ENCODE measurements at regions not wholly inside any gene's neighbourhood (a gene's known extent, or its start where the extent isn't known, plus 50 kb on each side); places are given as distances from the start of the nearest gene placed in this dataset.

- no peak for TF ChIP-seq CTCF (conservative IDR thresholded peaks at IDR 0.05; ENCODE audit: low read depth, low read length)
- no peak for DNase-seq (ENCODE audit: low read depth)
- no peak overlapping the region for H3K4me3 ChIP-seq (ENCODE audit: low read depth, low read length)
Observed at GRCh38 chr2:167616997-167617396, 630.4 kb downstream of the STK39 start.

DNA sequence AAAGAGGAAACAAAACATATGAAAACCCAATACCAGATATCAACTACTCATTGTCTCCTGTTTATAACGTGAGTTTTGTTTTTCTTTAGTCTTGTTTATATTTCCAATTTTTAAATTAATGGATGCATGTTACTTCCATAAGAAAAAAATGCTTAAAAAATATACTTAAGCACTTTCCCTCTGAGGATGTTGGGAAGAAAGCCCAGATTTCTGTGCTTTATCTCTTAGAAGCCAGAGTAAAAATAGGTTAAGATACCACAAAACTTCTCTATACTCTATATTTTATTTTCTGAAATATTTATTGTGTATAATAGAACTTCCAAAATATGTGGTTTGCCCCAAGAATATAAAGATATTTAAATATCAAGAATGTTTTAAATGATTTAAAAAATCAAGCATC, 633.9 kb downstream of the STK39 start:
- no peak for DNase-seq (ENCODE audit: low read depth)

DNA sequence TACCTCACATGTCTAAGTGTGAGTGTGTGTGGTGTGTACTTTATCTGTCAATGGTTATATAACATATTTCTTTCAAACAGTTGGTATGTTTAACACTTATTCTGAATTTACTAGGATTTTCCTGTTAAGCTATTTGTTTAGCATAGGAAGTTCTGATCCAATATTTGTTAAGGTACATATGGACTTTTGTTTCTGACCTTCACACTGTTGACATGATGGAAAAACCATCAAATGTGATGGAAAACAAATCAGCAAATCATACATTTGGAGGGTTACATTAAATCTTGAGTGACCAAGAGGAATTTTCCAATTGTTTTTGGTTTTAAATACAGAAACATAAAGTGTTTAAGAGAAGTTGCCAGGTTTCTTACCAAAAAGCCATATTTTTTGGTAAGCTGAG, 638.9 kb downstream of the STK39 start:
- no peak for DNase-seq (ENCODE audit: low read depth)
- no peak for TF ChIP-seq CTCF (conservative IDR thresholded peaks at IDR 0.05; ENCODE audit: low read depth, low read length)
- H3K4me3 ChIP-seq (ENCODE audit: low read depth, low read length): no peak overlapping the region

More for the DNA sequence above, 633.9 kb downstream of the STK39 start:
- TF ChIP-seq CTCF (conservative IDR thresholded peaks at IDR 0.05; ENCODE audit: low read depth, low read length): no peak
- no peak overlapping the region for H3K4me3 ChIP-seq (ENCODE audit: low read depth, low read length)

- no peak for DNase-seq (ENCODE audit: low read depth)
- H3K4me3 ChIP-seq (ENCODE audit: low read depth, low read length): no peak overlapping the region
- TF ChIP-seq CTCF (conservative IDR thresholded peaks at IDR 0.05; ENCODE audit: low read depth, low read length): no peak
Observed at GRCh38 chr2:167607731-167608130, 639.7 kb downstream of the STK39 start.

GRCh38 chr2:167607211-167607610, 640.2 kb downstream of the STK39 start:
- peak; percentile 40 for DNase-seq (ENCODE audit: low read depth)
- TF ChIP-seq CTCF (conservative IDR thresholded peaks at IDR 0.05; ENCODE audit: low read depth, low read length): no peak
- H3K4me3 ChIP-seq (ENCODE audit: low read depth, low read length): no peak overlapping the region

DNA sequence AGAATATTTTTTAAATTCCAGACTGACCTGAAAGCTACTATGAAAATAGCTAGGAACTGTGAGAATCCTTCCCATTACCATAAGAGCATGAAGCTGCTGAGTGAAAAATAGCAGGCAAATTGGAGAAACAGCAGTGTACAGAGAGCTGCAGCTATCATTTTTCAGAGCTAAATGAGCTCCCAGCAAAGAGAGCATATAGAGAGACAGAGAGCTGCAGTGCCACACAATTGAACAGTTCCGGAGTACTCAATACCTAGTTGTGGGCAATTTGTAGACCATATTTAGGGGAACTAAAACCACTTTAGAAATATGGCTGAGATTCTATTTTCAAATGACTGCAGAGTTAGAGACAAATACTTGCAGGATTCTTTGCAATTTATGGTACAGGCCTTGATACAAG, 645.3 kb downstream of the STK39 start:
- no peak for TF ChIP-seq CTCF (conservative IDR thresholded peaks at IDR 0.05; ENCODE audit: low read depth, low read length)
- no peak for DNase-seq (ENCODE audit: low read depth)

GRCh38 chr2:167599219-167599618, 648.2 kb downstream of the STK39 start:
- no peak overlapping the region for H3K4me3 ChIP-seq (ENCODE audit: low read depth, low read length)
- TF ChIP-seq CTCF (conservative IDR thresholded peaks at IDR 0.05; ENCODE audit: low read depth, low read length): no peak
- DNase-seq (ENCODE audit: low read depth): no peak

More for the DNA sequence above, 645.3 kb downstream of the STK39 start:
- no peak overlapping the region for H3K4me3 ChIP-seq (ENCODE audit: low read depth, low read length)
